Loucy (cell line): ENCODE measurements at regions not wholly inside any gene's neighbourhood (a gene's known extent, or its start where the extent isn't known, plus 50 kb on each side); places are given as distances from the start of the nearest gene placed in this dataset.
"Not testable (repeated sequence)": the region's sequence is repeated elsewhere in the genome, so short reads cannot be mapped to it uniquely, and the experiment has no call there.

Experiments used
- EZH2phosphoT487 ChIP-seq: fragments of 200-600 bp; IDR thresholded peaks from 2 replicates; pipeline ENCODE4 v1.6.1; 2018; ENCODE audit warnings: antibody characterized with exemption, mild to moderate bottlenecking, moderate library complexity, borderline replicate concordance
- TF ChIP-seq, protein P1 (sequence below): fragments of 200-600 bp; sonication (generic); conservative IDR thresholded peaks from 2 replicates; pipeline ENCODE4 v1.5.1; 2014; ENCODE audit warnings: mild to moderate bottlenecking, antibody characterized with exemption, low read length

DNA sequence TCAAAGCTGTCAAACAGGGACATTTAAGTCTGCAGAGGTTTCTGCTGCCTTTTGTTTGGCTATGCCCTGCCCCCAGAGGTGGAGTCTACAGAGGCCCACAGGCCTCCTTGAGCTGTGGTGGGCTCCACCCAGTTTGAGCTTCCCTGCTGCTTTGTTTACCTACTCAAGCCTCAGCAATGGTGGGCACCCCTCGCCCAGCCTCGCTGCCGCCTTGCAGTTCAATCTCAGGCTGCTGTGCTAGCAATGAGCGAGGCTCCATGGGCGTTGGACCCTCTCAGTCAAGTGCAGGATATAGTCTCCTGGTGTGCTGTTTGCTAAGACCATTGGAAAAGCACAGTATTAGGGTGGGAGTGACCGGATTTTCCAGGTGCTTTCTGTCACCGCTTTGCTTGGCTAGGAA lies 477.6 kb upstream of the IL12A start:
- TF ChIP-seq, protein P1, sequence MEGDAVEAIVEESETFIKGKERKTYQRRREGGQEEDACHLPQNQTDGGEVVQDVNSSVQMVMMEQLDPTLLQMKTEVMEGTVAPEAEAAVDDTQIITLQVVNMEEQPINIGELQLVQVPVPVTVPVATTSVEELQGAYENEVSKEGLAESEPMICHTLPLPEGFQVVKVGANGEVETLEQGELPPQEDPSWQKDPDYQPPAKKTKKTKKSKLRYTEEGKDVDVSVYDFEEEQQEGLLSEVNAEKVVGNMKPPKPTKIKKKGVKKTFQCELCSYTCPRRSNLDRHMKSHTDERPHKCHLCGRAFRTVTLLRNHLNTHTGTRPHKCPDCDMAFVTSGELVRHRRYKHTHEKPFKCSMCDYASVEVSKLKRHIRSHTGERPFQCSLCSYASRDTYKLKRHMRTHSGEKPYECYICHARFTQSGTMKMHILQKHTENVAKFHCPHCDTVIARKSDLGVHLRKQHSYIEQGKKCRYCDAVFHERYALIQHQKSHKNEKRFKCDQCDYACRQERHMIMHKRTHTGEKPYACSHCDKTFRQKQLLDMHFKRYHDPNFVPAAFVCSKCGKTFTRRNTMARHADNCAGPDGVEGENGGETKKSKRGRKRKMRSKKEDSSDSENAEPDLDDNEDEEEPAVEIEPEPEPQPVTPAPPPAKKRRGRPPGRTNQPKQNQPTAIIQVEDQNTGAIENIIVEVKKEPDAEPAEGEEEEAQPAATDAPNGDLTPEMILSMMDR, result not testable (repeated sequence)
- TF ChIP-seq EZH2phosphoT487, result not testable (repeated sequence)
